Astrocyte (in vitro differentiated cells and primary cell): ENCODE measurements at regions not wholly inside any gene's neighbourhood (a gene's known extent, or its start where the extent isn't known, plus 50 kb on each side); places are given as distances from the start of the nearest gene placed in this dataset.
A peak's percentile ranks its signal among the peaks of the same experiment; 100 is the strongest.

ENCODE experiments used
- DNase-seq: peaks from one replicate; pipeline ENCODE4 v3.0.0-alpha.2; 2010; ENCODE audit warnings: low read depth
- FAIRE-seq: peaks from 2 replicates; lab custom pipeline; 2011; peaks lifted over from hg19 to GRCh38; lab: Jason Lieb, UNC
- H2AFZ ChIP-seq: 2 replicates; pipeline ENCODE4 v1.6.0; 2012; ENCODE audit warnings: low read depth, low read length, inconsistent platforms
- H3K27ac ChIP-seq: 2 replicates; pipeline ENCODE4 v1.5.1; 2011; ENCODE audit warnings: low read depth, low read length, inconsistent platforms
- H3K27me3 ChIP-seq: 2 replicates; pipeline ENCODE4 v1.6.0; 2011; ENCODE audit warnings: low read length, inconsistent platforms; ENCODE audit not compliant: insufficient read depth
- H3K36me3 ChIP-seq: 2 replicates; pipeline ENCODE4 v1.5.1; 2011; ENCODE audit warnings: low read length, inconsistent platforms; ENCODE audit not compliant: insufficient read depth
- H3K4me1 ChIP-seq: 2 replicates; pipeline ENCODE4 v1.5.1; 2011; ENCODE audit warnings: low read length, inconsistent platforms; ENCODE audit not compliant: insufficient read depth
- H3K4me2 ChIP-seq: 2 replicates; pipeline ENCODE4 v1.6.0; 2012; ENCODE audit warnings: low read length, inconsistent platforms
- H3K4me3 ChIP-seq: 2 replicates; pipeline ENCODE4 v1.5.1; 2011; ENCODE audit warnings: low read depth, mild to moderate bottlenecking, low read length, inconsistent platforms; ENCODE audit not compliant: insufficient read depth
- H3K79me2 ChIP-seq: 2 replicates; pipeline ENCODE4 v1.6.0; 2012; ENCODE audit warnings: mild to moderate bottlenecking, low read length, inconsistent platforms; ENCODE audit not compliant: insufficient read depth
- H3K9ac ChIP-seq: 2 replicates; pipeline ENCODE4 v1.6.0; 2012; ENCODE audit warnings: mild to moderate bottlenecking, low read length, inconsistent platforms
- H3K9me3 ChIP-seq: 2 replicates; pipeline ENCODE4 v1.5.1; 2012; ENCODE audit warnings: low read depth, mild to moderate bottlenecking, low read length, inconsistent platforms; ENCODE audit not compliant: insufficient read depth
- H4K20me1 ChIP-seq: 2 replicates; pipeline ENCODE4 v1.6.0; 2012; ENCODE audit warnings: low read length, inconsistent platforms; ENCODE audit not compliant: insufficient read depth
- H3K27ac Mint-ChIP-seq: one replicate; pipeline ENCODE4 v1.8.0; 2021; ENCODE audit warnings: mild to moderate bottlenecking, mixed read lengths; ENCODE audit not compliant: unreplicated experiment
- H3K27me3 Mint-ChIP-seq: one replicate; pipeline ENCODE4 v1.8.0; 2021; ENCODE audit warnings: low read depth, mixed read lengths; ENCODE audit not compliant: unreplicated experiment
- H3K36me3 Mint-ChIP-seq: one replicate; pipeline ENCODE4 v1.8.0; 2021; ENCODE audit warnings: low read depth, mixed read lengths; ENCODE audit not compliant: unreplicated experiment
- H3K4me1 Mint-ChIP-seq: one replicate; pipeline ENCODE4 v1.8.0; 2021; ENCODE audit warnings: low read depth, mixed read lengths; ENCODE audit not compliant: unreplicated experiment
- H3K4me3 Mint-ChIP-seq: one replicate; pipeline ENCODE4 v1.8.0; 2021; ENCODE audit warnings: mild to moderate bottlenecking, moderate library complexity, mixed read lengths; ENCODE audit not compliant: unreplicated experiment
- H3K9me3 Mint-ChIP-seq: one replicate; pipeline ENCODE4 v1.8.0; 2021; ENCODE audit warnings: mild to moderate bottlenecking, mixed read lengths; ENCODE audit not compliant: unreplicated experiment
- CTCF ChIP-seq: IDR thresholded peaks from 2 replicates; pipeline ENCODE4 v1.5.1; 2011; ENCODE audit warnings: low read depth, mild to moderate bottlenecking, inconsistent platforms, low read length, moderate library complexity; ENCODE audit not compliant: insufficient read depth
- EZH2 ChIP-seq: IDR thresholded peaks from 2 replicates; pipeline ENCODE4 v1.6.1; 2012; ENCODE audit warnings: mild to moderate bottlenecking, low read length, inconsistent platforms; ENCODE audit not compliant: insufficient read depth

- Mint-ChIP-seq H3K36me3 (no peaks in the 10 kb centered on the region), H3K4me1 (peaks cover 5% of the 10 kb centered on the region), H3K27ac (no peak overlapping the region), H3K9me3 (peaks cover 3% of the 10 kb centered on the region), H3K27me3 (no peaks in the 10 kb centered on the region), H3K4me3 (no peak overlapping the region)
- no peak overlapping the region for H3K27ac ChIP-seq
- no peaks in the 10 kb centered on the region for H4K20me1 ChIP-seq
- H3K79me2 ChIP-seq, result no peaks in the 10 kb centered on the region
- no peak overlapping the region for H3K9ac ChIP-seq
- H3K4me3 ChIP-seq, result no peak overlapping the region
- no peaks in the 10 kb centered on the region for H3K9me3 ChIP-seq
- no peaks in the 10 kb centered on the region for H3K27me3 ChIP-seq
- FAIRE-seq, result peak; percentile 54
- TF ChIP-seq CTCF (no peak), EZH2 (no peak)
- no peaks in the 10 kb centered on the region for H3K4me1 ChIP-seq
- H2AFZ ChIP-seq, result no peak overlapping the region
- no peaks in the 10 kb centered on the region for H3K36me3 ChIP-seq
- H3K4me2 ChIP-seq, result no peak overlapping the region
- DNase-seq, result no peak
Observed at GRCh38 chr4:176981551-176981950, 188.8 kb upstream of the VEGFC start.

- H3K9ac ChIP-seq, result no peak overlapping the region
- peaks cover 9% of the 10 kb centered on the region for H3K4me1 Mint-ChIP-seq
- TF ChIP-seq EZH2, result no peak
- TF ChIP-seq CTCF, result no peak
- no peaks in the 10 kb centered on the region for H3K27me3 ChIP-seq
- no peaks in the 10 kb centered on the region for H3K79me2 ChIP-seq
- peak overlapping the region; percentile 11 for H3K4me2 ChIP-seq
- no peaks in the 10 kb centered on the region for H3K9me3 ChIP-seq
- no peaks in the 10 kb centered on the region for H3K36me3 Mint-ChIP-seq
- H3K9me3 Mint-ChIP-seq, result peaks cover 3% of the 10 kb centered on the region
- H3K27ac ChIP-seq, result peak overlapping the region; percentile 62
- H4K20me1 ChIP-seq, result no peaks in the 10 kb centered on the region
- FAIRE-seq (peak; percentile 93), DNase-seq (peak; percentile 92)
- H3K4me1 ChIP-seq, result no peaks in the 10 kb centered on the region
- no peak overlapping the region for H3K4me3 Mint-ChIP-seq
- no peaks in the 10 kb centered on the region for H3K36me3 ChIP-seq
- H2AFZ ChIP-seq, result no peak overlapping the region
- H3K27ac Mint-ChIP-seq, result peak overlapping the region; percentile 90
- H3K27me3 Mint-ChIP-seq, result no peaks in the 10 kb centered on the region
- no peak overlapping the region for H3K4me3 ChIP-seq
Observed at GRCh38 chr4:176988226-176988625, 195.5 kb upstream of the VEGFC start.

GRCh38 chr4:176989186-176989585 is 196.5 kb upstream of the VEGFC start:
- Histone ChIP-seq H3K79me2 (no peaks in the 10 kb centered on the region), H3K9me3 (no peaks in the 10 kb centered on the region), H3K4me2 (no peak overlapping the region), H2AFZ (no peak overlapping the region), H3K36me3 (no peaks in the 10 kb centered on the region), H4K20me1 (no peaks in the 10 kb centered on the region), H3K4me3 (no peak overlapping the region), H3K27ac (no peak overlapping the region), H3K9ac (no peak overlapping the region), H3K27me3 (no peaks in the 10 kb centered on the region), H3K4me1 (no peaks in the 10 kb centered on the region)
- Mint-ChIP-seq H3K36me3 (no peaks in the 10 kb centered on the region), H3K9me3 (peaks cover 3% of the 10 kb centered on the region), H3K4me3 (no peak overlapping the region), H3K4me1 (peaks cover 9% of the 10 kb centered on the region), H3K27ac (no peak overlapping the region), H3K27me3 (no peaks in the 10 kb centered on the region)
- DNase-seq (no peak), FAIRE-seq (no peak)
- TF ChIP-seq CTCF, result no peak
- no peak for TF ChIP-seq EZH2
